K562 (cell line): ENCODE measurements at regions not wholly inside any gene's neighbourhood (a gene's known extent, or its start where the extent isn't known, plus 50 kb on each side); places are given as distances from the start of the nearest gene placed in this dataset.

Experiments
- CREB1 ChIP-seq, 2 experiments: sonication (generic) in 1 of 2; formaldehyde crosslinking in 1 of 2; IDR thresholded peaks; 2 replicates each; pipeline versions ENCODE4 v1.6.1 to v1.8.0; 2012 to 2022; ENCODE audit warnings: inconsistent platforms in 1 of 2, mild to moderate bottlenecking in 1 of 2, missing genetic modification reagents in 1 of 2, moderate library complexity in 1 of 2
- CREB3 ChIP-seq: fragments of 450-650 bp; conservative IDR thresholded peaks from 2 replicates; pipeline ENCODE4 v1.6.1; 2016; ENCODE audit warnings: missing genetic modification characterization, low read depth, mild to moderate bottlenecking, missing compliant biosample characterization, moderate library complexity
- CTCF ChIP-seq, 3 experiments: IDR thresholded peaks in 2 of 3; conservative IDR thresholded peaks in 1 of 3; 2 replicates each; pipeline ENCODE4 v1.5.1; 2011 to 2012; ENCODE audit warnings: low read length in 3 of 3, mild to moderate bottlenecking in 3 of 3, control low read depth in 2 of 3, improper control_type of control experiment in 1 of 3, inconsistent platforms in 1 of 3, low read depth in 1 of 3, mixed read lengths in 1 of 3, moderate library complexity in 1 of 3; ENCODE audit not compliant: insufficient read depth in 2 of 3
- DPF2 ChIP-seq: fragments of 450-650 bp; IDR thresholded peaks from 2 replicates; pipeline ENCODE4 v1.6.1; 2016
- ELF1 ChIP-seq: fragments of 200-800 bp; sonication (Bioruptor generic); IDR thresholded peaks from 2 replicates; pipeline ENCODE4 v1.6.1; 2016; ENCODE audit warnings: missing genetic modification characterization, missing compliant biosample characterization
- KLF10 ChIP-seq: fragments of 250-450 bp; sonication (Bioruptor Pico); IDR thresholded peaks from 2 replicates; pipeline ENCODE4 v1.6.1; 2021; ENCODE audit warnings: matching md5 sums
- MLLT1 ChIP-seq, 2 experiments: fragments of 450-650 bp; IDR thresholded peaks; 2 replicates each; pipeline ENCODE4 v1.6.1; 2016
- MXI1 ChIP-seq: IDR thresholded peaks from 2 replicates; pipeline ENCODE4 v1.6.1; 2011; ENCODE audit warnings: low read depth, mild to moderate bottlenecking, improper control_type of control experiment, low read length
- POLR2G ChIP-seq: fragments of 200-400 bp; formaldehyde crosslinking; IDR thresholded peaks from 2 replicates; pipeline ENCODE4 v1.6.1; 2017; ENCODE audit warnings: low read depth, mild to moderate bottlenecking, antibody characterized with exemption, low read length, moderate library complexity
- RERE ChIP-seq: sonication (generic); formaldehyde crosslinking; IDR thresholded peaks from 2 replicates; pipeline ENCODE4 v1.8.0; 2023; ENCODE audit warnings: missing genetic modification reagents, mild to moderate bottlenecking, borderline replicate concordance
- SMAD4 ChIP-seq: fragments of 250-450 bp; sonication (Bioruptor Pico); conservative IDR thresholded peaks from 2 replicates; pipeline ENCODE4 v1.8.0; 2021; ENCODE audit warnings: inconsistent platforms, mild to moderate bottlenecking, moderate library complexity
- SOX6 ChIP-seq: fragments of 450-650 bp; IDR thresholded peaks from 2 replicates; pipeline ENCODE4 v1.6.1; 2014; ENCODE audit warnings: mild to moderate bottlenecking
- ZKSCAN1 ChIP-seq: fragments of 150-350 bp; IDR thresholded peaks from 2 replicates; pipeline ENCODE4 v1.6.1; 2016; ENCODE audit warnings: low read depth, low read length

- no peak for TF ChIP-seq SOX6
- TF ChIP-seq ELF1 (tag) = no peak
- no peak for TF ChIP-seq MLLT1 (IDR thresholded peaks at IDR 0.05)
- no peak for TF ChIP-seq CTCF (IDR thresholded peaks at IDR 0.05 in 2 of 3, conservative IDR thresholded peaks at IDR 0.05 in 1 of 3; ENCODE audit: insufficient read depth in 2 of 3, low read depth in 1 of 3, low read length in 3 of 3)
- no peak for TF ChIP-seq RERE (CRISPR knock-in tag)
- TF ChIP-seq MXI1 = no peak
- no peak for TF ChIP-seq CREB3
- TF ChIP-seq SMAD4 (CRISPR knock-in tag) = no peak
- TF ChIP-seq POLR2G = no peak
- TF ChIP-seq KLF10 = no peak
- no peak for TF ChIP-seq ZKSCAN1
- no peak for TF ChIP-seq DPF2
- TF ChIP-seq CREB1 (IDR thresholded peaks at IDR 0.05) = no peak
- TF ChIP-seq CREB1 (CRISPR knock-in tag; IDR thresholded peaks at IDR 0.05) = no peak
Observed at GRCh38 chr5:171540865-171541264, 121.4 kb downstream of the FGF18 start.
